Omental fat pad (tissue), 3 donors: ENCODE measurements at regions not wholly inside any gene's neighbourhood (a gene's known extent, or its start where the extent isn't known, plus 50 kb on each side); places are given as distances from the start of the nearest gene placed in this dataset.

ENCODE experiments used
- ATAC-seq: fragments of 150-250 bp; one replicate; pipeline ENCODE4 v1.9.1; 2016; ENCODE audit warnings: mild to moderate bottlenecking, moderate library complexity; ENCODE audit not compliant: low FRiP score
- DNase-seq: peaks from one replicate; pipeline ENCODE4 v3.0.0-alpha.2; 2019; ENCODE audit warnings: low spot score
- CTCF ChIP-seq, 3 donors: fragments of 450-650 bp; IDR thresholded peaks; one replicate each; pipeline ENCODE4 v1.5.1; 2016 to 2017; ENCODE audit warnings: antibody characterized with exemption in 3 of 3, mild to moderate bottlenecking in 3 of 3, moderate library complexity in 2 of 3

GRCh38 chr5:23451156-23451555 is 56.3 kb upstream of the PRDM9 start:
- DNase-seq, result no peak
- ATAC-seq, result no peak
- TF ChIP-seq CTCF (IDR thresholded peaks at IDR 0.05), result no peak

DNA sequence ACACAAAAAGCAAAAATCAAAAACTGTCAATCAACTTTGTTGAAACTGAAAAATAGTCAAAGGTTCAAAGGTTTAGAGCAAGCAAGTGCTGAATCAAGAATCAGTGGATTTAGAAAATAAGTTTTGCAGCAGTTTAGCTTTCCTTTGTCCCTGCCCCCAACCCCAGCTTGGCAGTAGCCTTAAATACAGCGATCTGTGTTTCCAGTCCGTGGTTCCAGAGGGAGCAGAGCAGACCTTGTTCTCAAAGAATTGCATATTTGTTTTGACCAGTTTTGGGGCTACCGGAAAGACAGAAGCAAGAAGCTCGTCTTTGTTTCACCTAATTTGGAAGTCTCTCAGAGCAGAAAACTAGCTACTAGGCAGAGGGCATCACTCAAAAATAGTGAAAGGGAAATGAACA is 57.2 kb upstream of the PRDM9 start:
- no peak for DNase-seq
- no peak for ATAC-seq
- TF ChIP-seq CTCF (IDR thresholded peaks at IDR 0.05), result no peak

DNA sequence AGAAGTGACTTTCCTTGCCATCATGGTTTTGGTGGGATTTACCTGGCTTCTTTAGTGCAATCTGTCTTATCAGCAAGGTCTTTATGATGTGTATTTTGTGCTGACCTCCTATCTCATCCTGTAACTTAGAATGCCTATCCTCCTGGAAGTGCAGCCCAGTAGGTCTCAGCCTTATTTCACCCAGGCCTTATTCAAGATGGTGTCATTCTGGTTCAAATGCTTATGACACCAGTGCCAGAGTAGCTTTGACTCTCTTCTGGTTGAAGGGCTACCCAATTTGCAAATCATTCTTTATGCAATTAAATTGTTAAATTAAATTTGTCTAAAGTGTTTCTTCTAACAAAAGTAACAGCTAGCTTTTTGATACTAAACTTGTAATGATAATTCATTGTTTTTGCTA is 58.8 kb upstream of the PRDM9 start:
- DNase-seq, result no peak
- ATAC-seq, result no peak
- TF ChIP-seq CTCF (IDR thresholded peaks at IDR 0.05), result no peak

DNA sequence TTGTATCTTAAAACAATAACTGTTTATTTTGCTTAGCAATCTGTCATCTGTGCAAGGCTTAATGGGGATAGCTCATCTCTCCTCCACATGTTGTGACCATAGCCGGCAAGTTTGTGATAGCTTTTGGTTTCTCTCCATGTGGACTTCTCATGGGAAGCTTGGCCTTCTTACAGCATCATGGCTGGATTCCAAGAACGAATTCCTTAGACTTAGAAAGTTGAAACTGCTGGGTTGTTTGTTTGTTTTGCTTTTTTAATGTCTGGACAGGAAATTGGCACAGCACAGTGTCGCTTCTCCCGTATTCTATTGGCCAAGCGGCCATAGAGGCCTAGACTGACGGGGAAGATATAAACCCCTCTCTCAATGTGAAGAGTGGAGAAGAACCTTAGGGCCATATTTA is 61.0 kb upstream of the PRDM9 start:
- ATAC-seq, result no peak
- TF ChIP-seq CTCF (IDR thresholded peaks at IDR 0.05), result no peak
- no peak for DNase-seq

DNA sequence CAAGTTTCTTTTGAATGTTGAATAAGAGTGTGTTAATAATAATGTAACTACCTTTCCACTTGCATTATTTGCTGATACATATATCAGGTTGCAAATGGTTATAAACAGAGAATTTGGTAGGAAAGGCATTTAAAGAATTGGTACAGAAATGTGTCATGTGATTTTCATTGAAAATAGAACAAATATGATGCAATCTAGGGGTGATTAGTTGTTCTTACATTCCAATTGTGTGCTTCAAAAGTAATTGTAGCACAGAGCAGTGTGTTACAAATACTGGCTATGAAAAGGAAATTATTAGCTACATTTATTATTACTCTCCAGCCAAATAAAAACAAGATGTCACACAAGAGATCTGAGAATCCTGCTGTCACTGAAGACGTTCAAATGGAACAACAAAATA is 61.8 kb upstream of the PRDM9 start:
- TF ChIP-seq CTCF (IDR thresholded peaks at IDR 0.05), result no peak
- ATAC-seq (no peak), DNase-seq (no peak)

DNA sequence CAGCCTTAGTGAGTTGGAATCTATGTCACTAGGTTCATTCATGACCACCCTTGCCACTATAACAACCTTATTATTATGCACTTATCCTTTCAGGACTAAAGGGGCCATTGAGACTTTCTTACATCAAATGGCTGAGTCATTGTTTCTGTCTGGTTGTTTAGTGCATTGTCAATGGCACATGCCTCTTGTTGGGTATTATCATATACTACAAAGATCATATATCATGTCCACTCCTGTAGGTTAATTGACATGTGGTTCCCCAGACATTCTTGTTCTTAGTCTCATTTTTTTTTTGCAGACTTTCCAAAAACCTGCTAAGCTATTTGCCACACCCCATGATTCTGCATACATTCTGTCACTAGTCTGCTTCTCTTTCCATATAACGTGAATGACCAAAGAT is 66.7 kb upstream of the PRDM9 start:
- no peak for TF ChIP-seq CTCF (IDR thresholded peaks at IDR 0.05)
- DNase-seq (no peak), ATAC-seq (no peak)

- DNase-seq, result no peak
- ATAC-seq, result no peak
- TF ChIP-seq CTCF (IDR thresholded peaks at IDR 0.05), result no peak
Measured at GRCh38 chr5:23437011-23437410, 70.4 kb upstream of the PRDM9 start.
